Amniotic stem cell (primary cell): ENCODE measurements at regions not wholly inside any gene's neighbourhood (a gene's known extent, or its start where the extent isn't known, plus 50 kb on each side); places are given as distances from the start of the nearest gene placed in this dataset.
"Not testable (repeated sequence)": the region's sequence is repeated elsewhere in the genome, so short reads cannot be mapped to it uniquely, and the experiment has no call there.

Source experiments
- DNase-seq: peaks from one replicate; lab custom pipeline; 2025; lab: John Stamatoyannopoulos, UW

DNA sequence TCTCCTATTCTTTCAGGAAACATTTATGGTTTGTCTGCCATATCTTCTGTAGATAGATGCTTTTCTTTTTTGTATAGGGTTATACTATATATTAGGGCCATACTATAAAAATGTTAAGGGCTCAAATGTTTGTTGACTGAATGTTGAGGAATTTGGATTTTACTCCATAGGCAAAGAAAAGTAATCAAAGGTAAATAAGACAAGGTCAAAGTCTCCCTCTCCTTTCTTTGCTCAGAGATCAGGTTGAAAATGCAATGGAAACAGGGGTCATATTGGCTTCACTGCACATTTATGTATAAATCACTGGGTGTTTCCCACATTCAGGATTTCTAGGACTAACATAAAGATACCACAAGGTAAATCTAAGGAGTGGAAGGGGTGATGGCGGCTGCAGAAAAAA lies 291.4 kb upstream of the FZD8 start:
- DNase-seq, result no peak

DNA sequence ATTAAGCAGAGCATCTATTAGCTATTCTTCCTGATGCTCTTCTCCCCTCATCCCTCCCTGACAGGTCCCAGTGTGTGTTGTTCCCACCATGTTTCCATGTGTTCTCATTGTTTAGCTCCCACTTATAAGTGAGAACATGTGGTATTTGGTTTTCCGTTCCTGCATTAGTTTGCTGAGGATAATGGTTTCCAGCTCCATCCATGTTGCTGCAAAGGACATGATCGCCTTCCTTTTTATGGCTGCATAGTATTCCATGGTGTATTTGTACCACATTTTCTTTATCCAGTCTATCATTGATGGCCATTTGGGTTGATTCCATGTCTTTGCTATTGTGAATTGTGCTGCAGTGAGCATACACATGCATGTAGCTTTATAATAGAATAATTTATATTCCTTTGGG lies 287.9 kb upstream of the FZD8 start:
- DNase-seq, result not testable (repeated sequence)

DNA sequence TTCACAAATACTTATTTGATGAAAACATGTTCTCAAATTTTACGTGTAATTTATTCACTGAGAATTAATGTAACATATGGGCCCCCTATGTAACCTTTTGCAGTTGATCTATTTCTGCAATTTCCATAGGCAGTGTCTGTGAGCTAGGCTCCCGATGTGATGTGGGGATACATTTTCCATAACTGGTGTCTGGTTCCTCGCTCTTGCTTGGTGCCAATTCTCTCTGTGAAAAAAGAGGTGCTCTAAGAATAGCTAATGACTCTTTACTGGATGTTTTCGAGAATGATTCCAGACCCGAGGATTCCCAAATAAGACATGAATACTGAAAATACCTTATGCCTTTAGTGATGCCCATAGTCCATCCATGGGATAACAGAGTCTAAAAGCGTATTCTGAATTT lies 286.7 kb upstream of the FZD8 start:
- DNase-seq, result no peak

DNA sequence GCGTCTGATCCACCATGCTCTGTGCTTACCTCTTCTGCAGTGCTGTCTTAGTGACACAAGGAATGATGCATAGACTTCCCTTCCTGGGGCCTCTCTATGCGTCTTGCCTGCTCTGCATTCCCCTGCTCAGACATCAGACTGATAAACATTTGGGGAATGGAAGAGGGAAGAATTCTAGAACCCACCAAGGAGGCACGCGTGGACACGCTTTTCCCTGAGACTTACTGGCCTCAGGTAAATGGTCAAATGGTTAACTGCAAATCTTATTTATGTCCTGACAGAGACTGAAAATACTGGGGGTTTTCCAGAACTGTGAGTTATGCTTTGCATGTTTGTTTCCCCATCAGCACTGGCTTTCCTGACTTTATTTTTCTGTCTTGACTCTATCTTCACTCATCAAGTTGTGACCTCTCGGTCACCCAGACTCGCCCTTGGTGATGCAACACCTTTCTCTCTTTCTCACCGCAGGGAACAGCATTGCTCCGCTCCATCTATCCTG lies 285.9 kb upstream of the FZD8 start:
- no peak for DNase-seq

DNA sequence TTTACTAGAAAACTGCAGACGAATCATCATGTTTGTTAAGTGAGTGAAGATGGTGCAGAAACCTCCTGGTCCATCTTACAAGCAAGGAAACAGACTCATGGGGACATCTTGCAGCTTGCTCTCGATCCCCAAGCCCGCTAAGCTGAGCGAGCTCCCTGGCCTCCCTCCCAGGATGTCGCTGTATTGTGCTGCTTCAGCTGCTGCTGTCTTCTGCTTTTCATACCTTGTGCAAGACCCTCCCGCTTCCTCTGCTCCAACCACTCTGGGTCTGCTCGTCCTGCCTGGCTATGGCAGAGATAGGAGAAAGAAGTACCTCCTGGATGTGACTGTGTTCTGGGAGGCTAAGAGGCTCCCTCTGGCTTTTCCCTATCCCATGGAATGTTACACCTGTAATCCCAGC lies 285.2 kb upstream of the FZD8 start:
- no peak for DNase-seq

DNA sequence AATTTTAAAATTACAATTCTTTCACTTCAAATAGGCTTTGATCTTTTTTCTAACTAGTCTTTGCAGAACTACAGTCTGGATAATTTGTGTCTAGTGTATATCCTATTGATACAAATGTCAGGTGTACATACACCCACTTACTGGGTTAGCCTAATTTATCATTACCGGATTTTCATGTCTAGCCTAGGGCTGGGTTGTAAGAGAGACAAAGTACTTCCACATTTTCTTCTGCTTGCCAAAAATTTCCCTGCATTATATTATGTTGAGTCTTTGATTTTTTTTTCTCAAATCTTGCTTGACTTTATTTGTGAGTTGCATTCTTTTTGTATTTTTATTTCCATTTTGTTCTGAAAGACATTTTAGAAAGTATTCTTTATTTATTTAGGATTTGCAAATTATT lies 284.8 kb upstream of the FZD8 start:
- no peak for DNase-seq

DNA sequence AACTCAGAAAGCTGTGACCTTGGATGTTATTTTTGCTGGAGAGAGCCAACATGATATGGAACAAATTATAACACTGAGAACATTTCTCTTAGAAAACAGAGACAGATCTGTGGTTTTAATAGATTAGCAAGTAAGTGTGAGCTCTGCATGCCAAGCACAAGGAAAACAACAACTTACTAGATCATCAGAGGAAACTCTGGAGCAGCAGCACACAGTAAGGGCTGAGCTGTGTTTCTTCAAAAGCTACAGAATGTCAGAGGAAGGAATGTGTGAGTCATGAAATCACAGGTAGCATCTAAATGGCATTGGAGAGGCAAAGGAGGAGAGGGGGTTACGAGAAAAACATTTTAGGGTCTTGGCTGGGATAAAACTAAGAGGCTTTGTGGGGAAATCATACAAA lies 283.4 kb upstream of the FZD8 start:
- no peak for DNase-seq

DNA sequence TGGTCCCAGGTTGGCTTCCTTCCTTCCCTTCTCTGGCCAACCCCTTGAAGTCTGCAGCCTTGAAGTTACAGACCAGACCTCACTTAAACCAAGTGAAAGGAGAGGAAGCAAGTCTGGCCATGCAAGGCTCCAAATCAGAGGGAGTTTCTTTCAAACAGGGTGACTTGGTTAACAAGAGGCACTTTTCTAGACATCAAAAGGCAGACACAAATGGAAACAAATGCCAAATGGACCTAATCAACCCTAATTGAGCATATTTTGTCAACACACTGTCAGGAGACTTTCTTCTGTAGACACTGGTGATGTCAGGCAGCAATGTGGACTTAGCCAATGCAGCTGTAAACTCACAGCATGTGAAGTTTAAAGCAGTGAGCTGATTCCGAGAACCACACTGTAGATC lies 282.7 kb upstream of the FZD8 start:
- no peak for DNase-seq

DNA sequence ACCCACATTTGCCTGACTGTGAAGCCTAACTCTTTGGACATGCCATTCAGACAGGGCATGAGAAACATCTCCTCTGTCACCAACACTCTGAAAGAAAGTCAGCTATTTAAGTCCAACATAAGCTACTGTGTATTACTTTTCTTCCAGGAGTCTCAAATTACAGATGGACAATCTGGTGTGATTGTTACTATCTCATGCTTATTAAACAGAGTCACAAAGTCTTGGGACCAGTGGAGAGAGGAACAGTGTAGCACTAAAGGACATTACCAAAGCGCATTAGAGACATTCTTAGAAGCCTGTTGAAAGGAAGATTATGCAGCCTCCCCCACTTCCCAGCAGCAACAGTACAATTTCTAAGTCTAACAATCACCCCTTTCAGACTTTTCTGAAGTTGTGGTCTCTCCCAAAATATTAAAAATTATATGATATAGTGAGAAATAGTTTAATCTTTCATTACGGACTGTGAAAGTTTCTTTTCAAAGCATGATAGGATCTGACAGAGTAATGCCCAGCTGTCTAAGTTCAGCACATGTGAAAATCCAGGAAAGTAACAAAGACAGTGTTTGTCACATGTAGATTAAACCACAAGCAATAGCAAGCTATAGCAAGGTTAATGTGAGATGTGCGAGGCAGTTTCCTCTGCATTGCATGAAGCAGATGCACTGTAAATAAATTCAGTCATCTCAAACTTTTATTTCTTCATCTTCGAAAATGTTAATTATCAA lies 280.9 kb upstream of the FZD8 start:
- DNase-seq, result no peak

DNA sequence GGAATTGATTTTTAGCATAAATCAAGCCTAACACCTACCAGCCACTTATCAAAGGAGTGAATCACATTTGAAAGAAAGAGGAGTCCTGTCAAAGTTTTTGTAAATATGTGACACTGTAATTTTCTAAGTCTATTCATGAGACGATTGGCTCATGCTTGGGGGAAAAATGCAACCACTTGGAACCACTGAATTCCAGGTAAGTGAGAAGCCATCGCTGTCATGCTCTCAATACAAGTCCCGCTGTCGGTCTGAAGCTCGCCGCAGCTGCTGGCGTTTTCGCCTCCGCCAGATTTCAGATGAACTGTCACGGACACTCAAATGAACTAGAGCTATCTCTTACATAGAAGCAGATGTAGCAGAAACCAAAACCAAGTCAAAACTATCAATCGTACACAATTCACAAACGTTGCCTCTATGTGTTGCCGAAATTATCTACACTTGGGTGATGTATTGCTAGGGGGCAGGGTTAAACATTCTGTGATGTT lies 279.8 kb upstream of the FZD8 start:
- DNase-seq, result no peak

DNA sequence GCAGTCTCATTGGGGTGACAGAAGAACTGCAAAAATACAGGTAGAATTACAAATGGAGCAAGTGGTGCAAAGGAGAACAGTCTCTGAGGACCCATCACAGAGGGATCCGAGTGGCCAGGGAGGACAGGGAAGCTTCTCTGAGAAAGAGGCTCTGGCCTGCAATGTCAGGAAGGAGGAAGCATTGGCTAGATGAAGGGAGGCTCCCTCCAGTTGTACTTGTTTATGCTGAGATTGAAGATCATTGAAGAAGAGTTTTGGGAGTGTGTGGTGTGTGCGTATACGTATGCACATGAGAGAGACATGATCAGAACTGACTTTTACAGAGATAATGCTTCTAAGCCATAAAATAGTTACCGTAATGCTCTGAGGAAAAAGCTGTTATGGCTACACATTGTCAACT lies 274.7 kb upstream of the FZD8 start:
- DNase-seq, result no peak

DNA sequence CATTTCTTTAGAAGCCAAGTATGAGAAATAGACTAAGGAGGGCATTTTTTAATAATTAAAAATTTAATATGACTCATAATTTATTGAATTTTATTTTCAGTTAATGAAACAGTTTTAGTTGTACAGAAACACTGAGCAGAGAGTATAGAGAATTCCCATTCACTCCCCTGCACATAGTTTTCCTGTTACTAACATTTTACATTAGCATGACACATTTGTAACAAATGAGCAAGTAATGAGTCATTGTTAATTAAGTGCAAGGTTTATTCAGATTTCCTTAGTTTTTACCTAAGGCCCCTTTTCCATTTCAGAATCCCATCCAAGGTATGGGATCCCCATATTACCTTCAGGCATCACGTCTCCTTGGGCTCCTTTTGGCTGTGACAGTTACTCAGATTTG lies 271.5 kb upstream of the FZD8 start:
- DNase-seq, result no peak

DNA sequence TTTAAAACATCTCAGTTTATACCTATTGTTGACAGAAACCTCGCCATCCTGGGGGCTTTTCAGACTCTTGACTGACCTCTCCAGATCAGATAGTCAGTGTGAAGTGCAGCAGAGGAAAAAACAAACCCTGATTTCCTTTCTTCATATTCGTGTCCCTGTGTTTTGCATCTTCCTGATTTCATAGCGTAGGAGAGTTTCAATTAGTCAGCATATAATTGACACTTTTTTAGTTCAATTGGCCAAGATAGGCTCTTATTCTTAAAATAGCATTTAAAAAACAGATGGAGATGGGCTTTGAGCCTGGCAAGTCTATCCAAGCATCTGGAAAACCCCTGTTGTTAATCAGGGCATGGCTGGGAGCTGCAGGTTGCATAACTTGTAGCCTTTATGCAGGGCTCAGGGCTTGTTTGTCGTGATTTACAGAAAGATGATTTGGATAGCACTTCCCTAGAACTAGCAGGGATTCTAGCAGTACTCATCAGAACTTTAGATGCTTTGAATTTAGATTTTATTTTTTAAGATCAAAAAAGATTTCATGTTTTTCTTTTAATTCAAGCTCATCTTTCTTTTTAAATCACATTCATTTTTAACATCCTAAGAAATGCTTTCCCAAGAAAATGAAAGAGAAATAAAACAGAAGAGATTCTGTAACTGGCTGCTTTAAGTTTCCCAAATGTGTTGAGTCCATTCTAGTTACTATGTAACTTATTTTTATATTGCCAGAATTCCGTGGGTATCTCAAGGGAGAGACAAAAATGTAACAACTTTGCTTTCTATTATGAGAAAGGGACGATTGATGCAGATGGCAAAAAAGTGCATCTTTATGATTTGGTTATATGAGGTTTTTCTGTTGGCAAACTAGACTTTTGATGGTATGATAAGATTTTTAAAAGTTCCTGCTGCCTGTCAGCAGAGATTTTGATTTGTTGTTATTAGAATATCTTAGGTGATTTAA lies 270.8 kb upstream of the FZD8 start:
- DNase-seq, result no peak

DNA sequence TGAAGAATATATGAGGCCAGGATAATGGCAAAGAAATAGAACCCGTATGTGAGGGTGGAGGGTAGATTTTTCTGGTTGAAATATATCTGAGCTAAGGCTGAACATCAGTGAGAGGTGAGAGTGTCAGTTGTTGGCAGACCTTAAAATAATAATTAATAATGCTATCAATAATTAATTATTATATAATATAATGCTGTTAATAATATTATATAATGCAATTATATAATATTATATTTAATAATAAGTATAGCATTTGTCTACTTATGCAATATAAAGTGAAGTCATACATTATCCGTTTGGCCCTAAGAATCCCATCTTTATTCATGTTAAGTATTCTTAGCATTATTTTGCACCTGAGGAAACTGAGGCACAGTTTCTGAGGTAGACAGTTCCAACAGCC lies 269.9 kb upstream of the FZD8 start:
- DNase-seq, result no peak

DNA sequence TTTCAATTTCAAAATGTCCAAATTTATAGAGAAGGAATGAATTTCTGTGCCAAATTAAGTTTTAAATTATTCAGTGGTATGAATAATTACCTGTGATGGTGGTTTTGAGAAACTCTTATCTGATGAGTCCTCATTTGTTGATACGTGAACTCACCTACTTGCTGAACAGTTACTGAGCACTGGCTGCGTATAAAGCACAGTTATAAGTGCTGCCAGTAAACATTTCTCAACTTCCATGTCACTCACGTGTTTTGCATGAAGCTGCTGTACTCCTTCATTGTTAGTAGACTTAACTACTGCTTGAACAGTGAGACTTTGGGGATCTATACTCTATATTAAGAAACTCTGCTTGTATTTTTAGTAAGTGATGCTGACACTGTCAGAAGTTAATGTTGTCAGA lies 269.1 kb upstream of the FZD8 start:
- no peak for DNase-seq

DNA sequence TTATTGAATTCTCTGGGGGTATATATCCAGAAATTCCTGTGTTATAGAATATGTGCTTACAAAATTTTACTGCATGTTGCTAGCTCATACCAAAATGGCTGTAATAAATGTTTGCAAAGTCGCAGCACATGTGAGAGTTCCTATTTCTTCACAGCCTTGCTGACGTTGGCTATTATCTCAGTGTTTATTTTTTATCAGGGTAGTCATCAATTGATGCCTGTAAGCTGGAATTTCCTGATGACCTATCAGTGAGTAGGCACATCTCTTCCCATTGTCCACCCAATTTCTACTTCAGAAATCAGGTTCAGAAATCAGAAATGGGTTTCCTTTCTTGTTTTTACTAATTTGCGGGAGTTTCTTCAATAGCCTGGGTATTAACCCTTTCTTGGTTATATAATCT lies 268.1 kb upstream of the FZD8 start:
- DNase-seq, result no peak

DNA sequence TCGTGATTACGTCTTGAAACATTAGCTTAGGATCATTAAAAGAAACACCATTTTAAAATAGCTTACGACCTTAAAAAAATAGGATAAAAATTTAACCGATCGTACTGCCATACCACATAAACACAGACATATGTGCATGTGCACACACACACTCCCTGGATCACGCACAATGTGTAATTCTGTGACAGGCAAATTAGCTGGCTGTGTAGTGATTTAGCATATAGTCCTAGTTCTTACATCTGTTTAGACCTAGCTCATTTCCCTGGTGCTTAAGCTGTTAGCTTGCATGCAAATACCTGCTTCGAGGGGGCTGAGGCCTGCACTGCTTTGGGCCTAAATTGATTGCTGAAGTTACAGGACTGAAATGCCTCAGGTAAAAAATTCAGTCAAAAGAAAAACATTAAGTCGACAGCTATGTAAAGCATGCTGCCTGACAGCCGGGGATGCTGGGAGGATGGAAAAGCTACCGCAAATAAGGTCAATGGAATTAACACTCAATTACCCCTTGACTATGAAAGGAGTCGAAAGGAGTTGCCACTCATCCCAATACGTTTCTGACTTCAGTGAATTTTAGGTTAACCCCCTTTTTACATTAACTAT lies 267.1 kb upstream of the FZD8 start:
- no peak for DNase-seq

DNA sequence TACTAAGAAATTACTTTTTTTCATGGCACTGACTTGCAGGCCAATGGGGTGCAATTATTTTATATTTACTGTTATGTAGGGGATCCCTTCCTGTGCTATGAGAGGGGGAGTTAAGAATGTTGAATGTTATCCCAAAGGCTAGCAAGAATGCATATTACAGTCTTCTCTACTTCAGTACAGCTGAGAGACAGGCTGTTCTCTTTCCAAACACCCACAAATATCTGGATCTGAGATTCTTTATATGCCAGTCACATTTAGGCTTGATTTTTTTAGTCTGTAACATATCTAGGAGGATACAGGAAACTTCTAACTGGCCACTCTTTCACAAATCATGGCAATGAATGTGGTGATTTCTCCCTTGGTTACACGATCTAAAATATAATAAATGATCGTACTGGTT lies 266.4 kb upstream of the FZD8 start:
- no peak for DNase-seq

DNA sequence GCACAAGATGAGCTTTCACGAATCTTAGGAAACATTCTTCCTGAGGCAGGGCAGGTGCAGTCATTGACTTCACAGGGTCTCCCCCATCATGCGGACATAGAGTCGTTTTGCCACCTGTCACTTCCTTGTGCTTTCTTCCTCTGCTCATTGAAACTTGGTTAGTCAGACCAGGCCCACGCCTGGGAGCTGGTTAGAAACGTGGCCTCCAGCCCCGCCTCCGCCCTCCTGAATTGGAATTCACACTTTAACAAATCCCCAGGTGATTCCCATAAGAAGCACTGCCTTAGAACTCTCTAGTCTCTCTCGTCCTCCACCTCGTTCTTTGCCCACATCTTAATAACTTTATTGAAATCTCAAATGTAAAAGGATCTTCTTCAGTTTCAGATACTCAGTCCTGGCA lies 265.5 kb upstream of the FZD8 start:
- DNase-seq, result no peak

DNA sequence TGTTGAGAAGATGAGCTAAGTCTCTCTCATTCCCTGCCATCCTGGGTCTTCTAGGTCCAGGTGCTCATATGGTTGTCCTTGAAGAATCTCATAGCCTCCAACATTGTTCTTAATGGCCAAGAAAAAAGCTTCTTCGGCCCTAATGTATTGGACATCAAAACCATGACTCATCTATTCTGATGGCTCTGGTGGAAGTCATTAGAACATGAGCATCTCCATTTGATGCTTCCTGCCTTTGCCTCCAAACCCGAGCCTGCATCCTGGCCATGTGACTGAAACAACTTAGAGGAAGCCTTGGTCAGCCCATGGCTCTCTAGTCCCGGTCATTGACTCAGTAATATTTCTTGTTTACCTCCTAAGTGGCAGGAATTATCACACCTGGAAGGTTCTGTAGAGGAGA lies 264.1 kb upstream of the FZD8 start:
- no peak for DNase-seq

DNA sequence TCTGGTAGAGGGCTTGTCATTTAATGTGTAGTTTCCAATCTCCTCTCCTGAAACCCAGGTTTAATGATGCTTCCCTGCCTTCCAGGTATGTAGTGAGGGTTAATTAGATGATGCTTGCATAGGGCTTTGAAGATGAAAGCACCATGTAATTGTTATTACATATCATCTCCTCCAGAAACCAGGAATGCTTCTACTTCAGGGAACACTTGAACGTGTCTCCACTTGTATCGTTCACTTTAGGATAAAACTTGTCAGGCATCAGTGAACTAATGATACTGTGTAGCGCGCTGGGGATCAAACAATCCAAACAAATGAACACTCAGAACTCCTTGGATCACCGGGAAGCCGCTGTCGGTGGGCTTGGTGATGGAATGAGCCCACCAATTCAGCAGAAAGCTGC lies 260.9 kb upstream of the FZD8 start:
- no peak for DNase-seq

DNA sequence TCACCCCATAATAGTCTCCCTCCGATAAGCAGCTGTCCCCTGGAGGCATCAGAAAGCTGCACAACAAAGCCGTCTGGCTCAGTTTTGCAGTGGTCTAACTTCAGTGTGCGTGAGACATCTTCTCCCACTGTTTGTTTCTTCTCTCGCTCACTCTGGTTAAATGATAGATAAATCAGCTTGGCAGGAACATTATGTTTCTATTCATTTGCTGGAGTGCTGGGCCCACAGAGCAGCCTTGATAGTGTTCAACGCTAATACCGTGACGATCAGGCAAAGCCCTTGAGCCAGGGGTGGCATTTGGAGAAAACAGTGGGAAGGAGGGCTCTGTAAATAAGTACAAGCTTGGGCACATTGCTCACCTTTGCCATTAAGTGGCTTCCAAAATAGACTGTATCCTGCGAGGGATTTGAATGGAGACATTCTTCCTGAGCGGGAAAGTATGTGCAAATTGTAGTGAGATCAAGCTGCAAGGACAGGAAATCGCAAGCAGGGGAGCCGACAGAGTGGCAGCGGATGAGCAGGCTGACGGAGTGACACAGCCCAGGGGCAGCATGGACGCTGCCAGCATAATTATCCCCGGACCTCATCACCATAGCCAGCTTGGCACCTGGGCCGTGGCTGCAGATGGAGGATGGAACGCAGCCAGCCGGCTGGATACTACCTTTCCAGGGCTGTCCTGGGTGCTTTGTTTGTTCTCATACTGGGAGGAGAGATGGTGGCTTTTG lies 256.8 kb upstream of the FZD8 start:
- DNase-seq, result no peak
